ENCODE measurements at regions not wholly inside any gene's neighbourhood (a gene's known extent, or its start where the extent isn't known, plus 50 kb on each side); places are given as distances from the start of the nearest gene placed in this dataset.

- no peaks in the 10 kb centered on the region for H3K9me3 ChIP-seq (ENCODE audit: low read depth)
- H3K4me3 ChIP-seq = no peak overlapping the region
- TF ChIP-seq, protein P1, sequence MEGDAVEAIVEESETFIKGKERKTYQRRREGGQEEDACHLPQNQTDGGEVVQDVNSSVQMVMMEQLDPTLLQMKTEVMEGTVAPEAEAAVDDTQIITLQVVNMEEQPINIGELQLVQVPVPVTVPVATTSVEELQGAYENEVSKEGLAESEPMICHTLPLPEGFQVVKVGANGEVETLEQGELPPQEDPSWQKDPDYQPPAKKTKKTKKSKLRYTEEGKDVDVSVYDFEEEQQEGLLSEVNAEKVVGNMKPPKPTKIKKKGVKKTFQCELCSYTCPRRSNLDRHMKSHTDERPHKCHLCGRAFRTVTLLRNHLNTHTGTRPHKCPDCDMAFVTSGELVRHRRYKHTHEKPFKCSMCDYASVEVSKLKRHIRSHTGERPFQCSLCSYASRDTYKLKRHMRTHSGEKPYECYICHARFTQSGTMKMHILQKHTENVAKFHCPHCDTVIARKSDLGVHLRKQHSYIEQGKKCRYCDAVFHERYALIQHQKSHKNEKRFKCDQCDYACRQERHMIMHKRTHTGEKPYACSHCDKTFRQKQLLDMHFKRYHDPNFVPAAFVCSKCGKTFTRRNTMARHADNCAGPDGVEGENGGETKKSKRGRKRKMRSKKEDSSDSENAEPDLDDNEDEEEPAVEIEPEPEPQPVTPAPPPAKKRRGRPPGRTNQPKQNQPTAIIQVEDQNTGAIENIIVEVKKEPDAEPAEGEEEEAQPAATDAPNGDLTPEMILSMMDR (IDR thresholded peaks at IDR 0.05) = no peak
- TF ChIP-seq EZH2 (IDR thresholded peaks at IDR 0.05) = no peak
- no peak for TF ChIP-seq EZH2phosphoT487 (IDR thresholded peaks at IDR 0.05)
- no peaks in the 10 kb centered on the region for H4K20me1 ChIP-seq (ENCODE audit: low read depth)
- H3K27ac Mint-ChIP-seq = no peak overlapping the region
- no peaks in the 10 kb centered on the region for H3K36me3 Mint-ChIP-seq
- no peak overlapping the region for H3K9ac ChIP-seq
- H3K36me3 ChIP-seq = no peaks in the 10 kb centered on the region
- H3K9me3 Mint-ChIP-seq = no peaks in the 10 kb centered on the region
- peaks cover 28% of the 10 kb centered on the region for H3K4me1 ChIP-seq
- no peak overlapping the region for H3K4me3 Mint-ChIP-seq
- peaks cover 16% of the 10 kb centered on the region for H3K4me1 Mint-ChIP-seq
- H3K79me2 ChIP-seq (ENCODE audit: low read depth) = no peaks in the 10 kb centered on the region
- H3K27ac ChIP-seq = no peak overlapping the region
- peaks cover 10% of the 10 kb centered on the region for H3K27me3 Mint-ChIP-seq (ENCODE audit: insufficient read depth, low read depth)
- H3F3A ChIP-seq (ENCODE audit: low read depth) = peaks cover 13% of the 10 kb centered on the region
- no peak overlapping the region for H3K4me2 ChIP-seq
- H2AFZ ChIP-seq (replicated peaks) = no peak overlapping the region
- no peaks in the 10 kb centered on the region for H3K27me3 ChIP-seq
- DNase-seq (ENCODE audit: low spot score) = no peak
Observed at GRCh38 chr6:6816716-6817115, 228.2 kb downstream of the LY86 start.

GRCh38 chr6:6818078-6818639, 229.6 kb downstream of the LY86 start:
- H3K4me3 Mint-ChIP-seq = no peak overlapping the region

GRCh38 chr6:6820641-6821238, 232.2 kb downstream of the LY86 start:
- Mint-ChIP-seq H3K36me3 (no peaks in the 10 kb centered on the region), H3K4me1 (peaks cover 30% of the 10 kb centered on the region), H3K27ac (no peak overlapping the region), H3K27me3 (ENCODE audit: insufficient read depth, low read depth) (peaks cover 12% of the 10 kb centered on the region), H3K9me3 (no peaks in the 10 kb centered on the region), H3K4me3 (no peak overlapping the region)
- Histone ChIP-seq H3K4me2 (peak overlapping the region; percentile 53), H3K79me2 (ENCODE audit: low read depth) (no peaks in the 10 kb centered on the region), H3K4me1 (peaks cover 33% of the 10 kb centered on the region), H4K20me1 (ENCODE audit: low read depth) (no peaks in the 10 kb centered on the region), H3K27me3 (no peaks in the 10 kb centered on the region), H3K27ac (no peak overlapping the region), H3K9me3 (ENCODE audit: low read depth) (no peaks in the 10 kb centered on the region), H3K36me3 (no peaks in the 10 kb centered on the region), H2AFZ (replicated peaks) (no peak overlapping the region), H3K4me3 (no peak overlapping the region), H3K9ac (no peak overlapping the region), H3F3A (ENCODE audit: low read depth) (peaks cover 8% of the 10 kb centered on the region)
- peak; percentile 74 for DNase-seq (ENCODE audit: low spot score)
- TF ChIP-seq, protein P1 (IDR thresholded peaks at IDR 0.05) = no peak
- TF ChIP-seq EZH2phosphoT487 (IDR thresholded peaks at IDR 0.05) (no peak), EZH2 (IDR thresholded peaks at IDR 0.05) (no peak)

More at GRCh38 chr6:6818078-6818639, 229.6 kb downstream of the LY86 start:
- Histone ChIP-seq H3K9me3 (ENCODE audit: low read depth) (no peaks in the 10 kb centered on the region), H3K27ac (no peak overlapping the region), H3K4me3 (no peak overlapping the region), H4K20me1 (ENCODE audit: low read depth) (no peaks in the 10 kb centered on the region), H3K36me3 (no peaks in the 10 kb centered on the region), H3K79me2 (ENCODE audit: low read depth) (no peaks in the 10 kb centered on the region), H3K9ac (no peak overlapping the region), H3K4me1 (peaks cover 23% of the 10 kb centered on the region), H3K27me3 (no peaks in the 10 kb centered on the region), H3K4me2 (no peak overlapping the region), H2AFZ (replicated peaks) (no peak overlapping the region), H3F3A (ENCODE audit: low read depth) (peaks cover 8% of the 10 kb centered on the region)
- Mint-ChIP-seq H3K27me3 (ENCODE audit: insufficient read depth, low read depth) (peaks cover 11% of the 10 kb centered on the region), H3K9me3 (no peaks in the 10 kb centered on the region), H3K36me3 (no peaks in the 10 kb centered on the region), H3K4me1 (peaks cover 13% of the 10 kb centered on the region), H3K27ac (no peak overlapping the region)
- DNase-seq (ENCODE audit: low spot score) = no peak
- TF ChIP-seq, protein P1 (IDR thresholded peaks at IDR 0.05) = no peak
- TF ChIP-seq EZH2phosphoT487 (IDR thresholded peaks at IDR 0.05) (no peak), EZH2 (IDR thresholded peaks at IDR 0.05) (no peak)

Data from neural progenitor cell (in vitro differentiated cells).